OCI-LY7 (cell line): ENCODE measurements at regions not wholly inside any gene's neighbourhood (a gene's known extent, or its start where the extent isn't known, plus 50 kb on each side); places are given as distances from the start of the nearest gene placed in this dataset.

ENCODE experiments used
- BruUV-seq: library from RNA; stranded (reverse); fragments of 400-500 nt; replicated peaks from 2 replicates; lab custom pipeline; 2021; lab: Mats Ljungman, UMichigan
- CTCF ChIA-PET: fragments of 300-600 bp; sonication (Branson Sonifier 250); formaldehyde crosslinking; loops from one replicate; lab custom pipeline; 2022; ENCODE audit warnings: antibody characterized with exemption; ENCODE audit not compliant: unreplicated experiment; lab: Charles Lee
- POLR2A ChIA-PET: fragments of 300-600 bp; sonication (Branson Sonifier 250); formaldehyde crosslinking; loops from one replicate; lab custom pipeline; 2022; ENCODE audit warnings: antibody characterized with exemption; lab: Charles Lee
- DNase-seq: peaks from one replicate; pipeline ENCODE4 v3.0.0-alpha.2; 2015; ENCODE audit warnings: low spot score
- H2AFZ ChIP-seq: fragments of 200-600 bp; sonication (generic), shearing (Covaris generic); 2 replicates; pipeline ENCODE4 v1.6.1; 2014; ENCODE audit warnings: mild to moderate bottlenecking, antibody characterized with exemption, low read length, moderate library complexity
- H3K27ac ChIP-seq: fragments of 200-600 bp; sonication (generic); 2 replicates; pipeline ENCODE4 v1.5.1; 2014; ENCODE audit warnings: mixed run types, low read depth, mild to moderate bottlenecking, moderate library complexity, low read length, inconsistent platforms; ENCODE audit not compliant: poor library complexity, severe bottlenecking
- H3K36me3 ChIP-seq: fragments of 200-600 bp; sonication (generic); 2 replicates; pipeline ENCODE4 v1.6.1; 2014; ENCODE audit warnings: mild to moderate bottlenecking, antibody characterized with exemption, low read length, moderate library complexity, mixed read lengths; ENCODE audit not compliant: insufficient read depth
- H3K4me1 ChIP-seq: fragments of 200-600 bp; sonication (generic); 2 replicates; pipeline ENCODE4 v1.5.1; 2014; ENCODE audit warnings: mild to moderate bottlenecking, low read length; ENCODE audit not compliant: insufficient read depth, poor library complexity, severe bottlenecking
- H3K4me2 ChIP-seq: fragments of 200-600 bp; sonication (generic); 2 replicates; pipeline ENCODE4 v1.6.1; 2014; ENCODE audit warnings: mild to moderate bottlenecking, low read length
- H3K4me3 ChIP-seq: fragments of 200-600 bp; sonication (generic); 2 replicates; pipeline ENCODE4 v1.5.1; 2014; ENCODE audit warnings: mild to moderate bottlenecking, low read depth, low read length; ENCODE audit not compliant: poor library complexity, severe bottlenecking
- H3K79me2 ChIP-seq: fragments of 200-600 bp; sonication (generic); 2 replicates; pipeline ENCODE4 v1.6.1; 2016; ENCODE audit warnings: low read depth, mild to moderate bottlenecking, low read length, moderate library complexity, mixed read lengths; ENCODE audit not compliant: insufficient read depth
- H3K9me2 ChIP-seq: fragments of 200-600 bp; sonication (generic); 2 replicates; pipeline ENCODE4 v1.6.1; 2016; ENCODE audit warnings: mild to moderate bottlenecking, low read length, mixed read lengths; ENCODE audit not compliant: insufficient read depth
- H3K9me3 ChIP-seq: fragments of 200-600 bp; sonication (generic); 2 replicates; pipeline ENCODE4 v1.6.1; 2014; ENCODE audit warnings: mild to moderate bottlenecking, mixed run types, low read length, mixed read lengths
- H4K20me1 ChIP-seq: fragments of 200-600 bp; sonication (generic); 2 replicates; pipeline ENCODE4 v1.6.1; 2014; ENCODE audit warnings: mild to moderate bottlenecking, antibody characterized with exemption, low read length, moderate library complexity, mixed read lengths; ENCODE audit not compliant: insufficient read depth
- EZH2phosphoT487 ChIP-seq: fragments of 200-600 bp; sonication (generic); IDR thresholded peaks from 2 replicates; pipeline ENCODE4 v1.6.1; 2018; ENCODE audit warnings: low read depth, borderline replicate concordance, mild to moderate bottlenecking, mixed run types, antibody characterized with exemption, low read length, moderate library complexity, mixed read lengths
- intact Hi-C: fragments of 100-400 bp; cut with micrococcal nuclease; formaldehyde crosslinking; loops from one replicate; pipeline ENCODE4 v1.10.0; 2022; ENCODE audit not compliant: unreplicated experiment
- TF ChIP-seq, protein P1 (sequence below): fragments of 200-600 bp; sonication (generic); conservative IDR thresholded peaks from 2 replicates; pipeline ENCODE4 v1.5.1; 2014; ENCODE audit warnings: mild to moderate bottlenecking, antibody characterized with exemption, low read length, moderate library complexity, mixed read lengths

DNA sequence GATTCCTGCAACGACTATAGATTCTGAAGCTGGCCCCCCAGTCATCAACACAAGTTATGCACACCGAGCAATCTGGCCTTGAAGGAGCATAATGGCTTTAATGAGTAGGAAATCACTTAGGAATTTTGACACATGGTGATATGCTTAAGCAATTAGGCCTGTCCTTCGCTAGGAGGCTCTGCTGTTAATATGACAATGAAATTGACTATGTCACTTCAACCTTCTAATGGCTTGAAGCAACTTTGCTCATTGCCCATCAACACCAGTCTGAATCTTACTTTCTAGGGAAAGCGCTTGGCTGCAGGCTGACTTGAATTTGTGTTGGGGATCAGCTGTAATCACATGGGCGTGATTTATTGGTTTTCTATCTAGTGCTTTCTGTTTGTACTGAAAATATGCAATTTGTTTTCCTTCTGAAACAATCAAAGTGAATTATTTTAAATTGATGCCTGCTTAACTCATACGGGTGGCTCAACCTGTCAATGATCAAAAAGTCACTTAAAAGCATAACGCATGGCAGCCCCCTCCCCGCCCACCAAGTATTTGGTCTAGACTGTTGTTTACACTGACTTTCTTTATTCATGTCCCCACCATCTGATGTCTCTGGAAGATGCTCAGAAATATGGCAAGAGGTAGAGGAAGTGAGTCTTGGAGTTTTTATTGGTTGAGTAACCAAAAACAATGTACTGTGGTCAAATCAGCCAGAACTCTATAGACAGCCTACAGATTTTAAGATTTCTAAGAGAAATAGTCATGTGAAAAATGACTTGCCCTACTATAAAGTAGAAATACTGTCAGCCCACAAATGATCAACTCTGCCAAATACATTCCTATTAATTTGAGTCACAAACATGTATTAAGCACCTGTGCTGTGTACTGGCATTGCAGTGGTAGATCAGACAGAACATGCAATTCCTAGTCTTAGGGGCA lies 344.9 kb downstream of the RBM43 start:
- H3K27ac ChIP-seq: no peak overlapping the region
- ChIA-PET POLR2A (no interaction called here), CTCF (no interaction called here)
- H3K79me2 ChIP-seq: no peaks in the 10 kb centered on the region
- H3K4me2 ChIP-seq: no peak overlapping the region
- no peak for TF ChIP-seq EZH2phosphoT487
- TF ChIP-seq, protein P1, sequence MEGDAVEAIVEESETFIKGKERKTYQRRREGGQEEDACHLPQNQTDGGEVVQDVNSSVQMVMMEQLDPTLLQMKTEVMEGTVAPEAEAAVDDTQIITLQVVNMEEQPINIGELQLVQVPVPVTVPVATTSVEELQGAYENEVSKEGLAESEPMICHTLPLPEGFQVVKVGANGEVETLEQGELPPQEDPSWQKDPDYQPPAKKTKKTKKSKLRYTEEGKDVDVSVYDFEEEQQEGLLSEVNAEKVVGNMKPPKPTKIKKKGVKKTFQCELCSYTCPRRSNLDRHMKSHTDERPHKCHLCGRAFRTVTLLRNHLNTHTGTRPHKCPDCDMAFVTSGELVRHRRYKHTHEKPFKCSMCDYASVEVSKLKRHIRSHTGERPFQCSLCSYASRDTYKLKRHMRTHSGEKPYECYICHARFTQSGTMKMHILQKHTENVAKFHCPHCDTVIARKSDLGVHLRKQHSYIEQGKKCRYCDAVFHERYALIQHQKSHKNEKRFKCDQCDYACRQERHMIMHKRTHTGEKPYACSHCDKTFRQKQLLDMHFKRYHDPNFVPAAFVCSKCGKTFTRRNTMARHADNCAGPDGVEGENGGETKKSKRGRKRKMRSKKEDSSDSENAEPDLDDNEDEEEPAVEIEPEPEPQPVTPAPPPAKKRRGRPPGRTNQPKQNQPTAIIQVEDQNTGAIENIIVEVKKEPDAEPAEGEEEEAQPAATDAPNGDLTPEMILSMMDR: no peak
- H3K9me3 ChIP-seq: no peaks in the 10 kb centered on the region
- H3K9me2 ChIP-seq: no peaks in the 10 kb centered on the region
- intact Hi-C loops: no loop called here
- no peaks in the 10 kb centered on the region for H3K36me3 ChIP-seq
- no peaks in the 10 kb centered on the region for H3K4me1 ChIP-seq
- H3K4me3 ChIP-seq: no peak overlapping the region
- H4K20me1 ChIP-seq: no peaks in the 10 kb centered on the region; the same call in 1 of the 2 replicates
- BruUV-seq: no TSS peak
- DNase-seq: no peak
- H2AFZ ChIP-seq: no peak overlapping the region

DNA sequence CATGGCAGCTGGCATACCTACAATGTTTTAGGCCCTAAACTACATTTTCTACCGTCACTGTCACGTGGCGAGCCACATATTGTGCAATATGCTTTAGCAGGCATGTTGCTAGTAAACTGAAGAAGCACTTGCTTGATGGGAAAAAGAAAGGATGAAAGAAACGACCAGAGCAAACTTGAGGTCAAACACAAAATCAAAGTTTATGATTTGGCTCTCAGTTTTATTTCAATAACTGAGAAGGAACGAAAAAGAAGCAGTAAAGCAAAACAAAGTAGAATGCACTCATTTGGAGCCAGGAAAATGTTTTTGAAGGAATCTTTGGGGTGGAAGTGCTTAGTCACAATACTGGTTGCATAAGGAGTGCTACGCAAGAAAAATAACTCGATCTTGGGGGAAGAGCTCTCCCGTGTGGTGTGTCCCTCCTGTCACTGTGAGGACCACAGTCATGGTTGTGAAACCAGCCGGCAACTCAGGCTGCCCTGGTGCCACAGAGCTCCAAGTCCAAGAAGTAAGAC lies 349.8 kb downstream of the RBM43 start:
- no peaks in the 10 kb centered on the region for H3K79me2 ChIP-seq
- intact Hi-C loops: no loop called here
- no peaks in the 10 kb centered on the region for H3K36me3 ChIP-seq
- no peak overlapping the region for H3K4me3 ChIP-seq
- H2AFZ ChIP-seq: no peak overlapping the region
- no TSS peak for BruUV-seq
- no peaks in the 10 kb centered on the region for H3K4me1 ChIP-seq
- DNase-seq: no peak
- POLR2A ChIA-PET: interaction anchor here (0.6 to 1.2 kb wide), 3 partner anchors 12 to 16 kb away, joined by 3 to 6 read pairs (median 3); no protein-coding TSS in a partner anchor
- H3K9me3 ChIP-seq: no peaks in the 10 kb centered on the region
- H4K20me1 ChIP-seq: no peaks in the 10 kb centered on the region
- H3K27ac ChIP-seq: no peak overlapping the region
- no peaks in the 10 kb centered on the region for H3K9me2 ChIP-seq
- CTCF ChIA-PET: no interaction called here
- H3K4me2 ChIP-seq: no peak overlapping the region
- TF ChIP-seq, protein P1: no peak
- no peak for TF ChIP-seq EZH2phosphoT487
